ENCODE measurements at regions not wholly inside any gene's neighbourhood (a gene's known extent, or its start where the extent isn't known, plus 50 kb on each side); places are given as distances from the start of the nearest gene placed in this dataset.
"Not testable (repeated sequence)": the region's sequence is repeated elsewhere in the genome, so short reads cannot be mapped to it uniquely, and the experiment has no call there.

DNA sequence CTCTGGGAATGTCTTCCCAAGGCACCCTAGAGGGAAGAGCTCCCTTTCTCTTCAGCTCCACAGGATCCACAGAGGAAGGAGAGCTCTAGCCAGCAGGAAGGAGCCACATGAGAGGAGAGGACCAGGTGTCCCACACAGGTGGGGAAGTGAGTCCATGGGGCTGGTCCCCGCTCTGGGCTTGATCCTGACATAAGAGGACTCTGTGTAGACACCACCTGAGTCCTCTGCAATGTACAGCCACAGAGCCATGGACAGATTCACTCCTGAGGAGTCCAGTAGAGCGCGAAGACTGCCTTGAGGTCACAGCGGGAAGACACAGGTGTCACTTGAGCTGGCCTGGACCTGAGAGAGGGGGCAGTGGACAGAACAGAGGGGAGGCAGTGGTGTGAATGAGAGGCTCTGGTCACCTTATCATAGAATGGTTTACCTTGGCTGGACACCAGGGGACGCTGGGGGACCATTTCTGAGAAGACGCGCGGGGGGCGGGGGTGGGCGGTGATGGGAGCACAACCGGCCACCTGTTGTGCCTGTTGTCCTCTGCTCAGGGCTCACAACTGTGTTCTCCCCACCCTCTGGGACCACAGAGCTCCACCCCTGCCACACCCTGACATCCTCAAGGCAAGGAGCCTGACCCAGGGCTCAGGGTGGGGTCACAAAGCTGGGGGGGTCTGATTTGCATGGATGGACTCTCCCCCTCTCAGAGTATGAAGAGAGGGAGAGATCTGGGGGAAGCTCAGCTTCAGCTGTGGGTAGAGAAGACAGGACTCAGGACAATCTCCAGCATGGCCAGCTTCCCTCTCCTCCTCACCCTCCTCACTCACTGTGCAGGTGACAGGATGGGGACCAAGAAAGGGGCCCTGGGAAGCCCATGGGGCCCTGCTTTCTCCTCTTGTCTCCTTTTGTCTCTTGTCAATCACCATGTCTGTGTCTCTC, 128.2 kb downstream of the ZNF280B start:
- no peak for DNase-seq
- TF ChIP-seq, protein P1, sequence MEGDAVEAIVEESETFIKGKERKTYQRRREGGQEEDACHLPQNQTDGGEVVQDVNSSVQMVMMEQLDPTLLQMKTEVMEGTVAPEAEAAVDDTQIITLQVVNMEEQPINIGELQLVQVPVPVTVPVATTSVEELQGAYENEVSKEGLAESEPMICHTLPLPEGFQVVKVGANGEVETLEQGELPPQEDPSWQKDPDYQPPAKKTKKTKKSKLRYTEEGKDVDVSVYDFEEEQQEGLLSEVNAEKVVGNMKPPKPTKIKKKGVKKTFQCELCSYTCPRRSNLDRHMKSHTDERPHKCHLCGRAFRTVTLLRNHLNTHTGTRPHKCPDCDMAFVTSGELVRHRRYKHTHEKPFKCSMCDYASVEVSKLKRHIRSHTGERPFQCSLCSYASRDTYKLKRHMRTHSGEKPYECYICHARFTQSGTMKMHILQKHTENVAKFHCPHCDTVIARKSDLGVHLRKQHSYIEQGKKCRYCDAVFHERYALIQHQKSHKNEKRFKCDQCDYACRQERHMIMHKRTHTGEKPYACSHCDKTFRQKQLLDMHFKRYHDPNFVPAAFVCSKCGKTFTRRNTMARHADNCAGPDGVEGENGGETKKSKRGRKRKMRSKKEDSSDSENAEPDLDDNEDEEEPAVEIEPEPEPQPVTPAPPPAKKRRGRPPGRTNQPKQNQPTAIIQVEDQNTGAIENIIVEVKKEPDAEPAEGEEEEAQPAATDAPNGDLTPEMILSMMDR (IDR thresholded peaks at IDR 0.05; ENCODE audit: low read depth, low read length, missing control alignments) = peak; percentile 25
- H3K36me3 ChIP-seq (replicated peaks) = no peaks in the 10 kb centered on the region
- no peak overlapping the region for H3K4me3 ChIP-seq (ENCODE audit: low read depth, low read length)
- H3K27me3 ChIP-seq (replicated peaks) = peaks cover 7% of the 10 kb centered on the region
- in situ Hi-C loops (cut with HindIII; ENCODE audit: low pct_ligation_motif_present, low sequenced_read_pairs) = no loop called here
- no peak overlapping the region for H3K27ac ChIP-seq

GRCh38 chr22:22381292-22381691, 127.2 kb downstream of the ZNF280B start:
- H3K36me3 ChIP-seq (replicated peaks); H3K4me3 ChIP-seq (ENCODE audit: low read depth, low read length); DNase-seq; H3K27me3 ChIP-seq (replicated peaks); in situ Hi-C loops (cut with HindIII; ENCODE audit: low pct_ligation_motif_present, low sequenced_read_pairs); H3K27ac ChIP-seq: not testable (repeated sequence)

- H3K27me3 ChIP-seq (replicated peaks) = peaks cover 7% of the 10 kb centered on the region
- in situ Hi-C loops (cut with HindIII; ENCODE audit: low pct_ligation_motif_present, low sequenced_read_pairs) = no loop called here
- H3K36me3 ChIP-seq (replicated peaks) = no peaks in the 10 kb centered on the region
- H3K27ac ChIP-seq = no peak overlapping the region
- no peak for DNase-seq
- no peak overlapping the region for H3K4me3 ChIP-seq (ENCODE audit: low read depth, low read length)
- TF ChIP-seq, protein P1 (IDR thresholded peaks at IDR 0.05; ENCODE audit: low read depth, low read length, missing control alignments) = no peak
Observed at GRCh38 chr22:22384267-22384666, 124.3 kb downstream of the ZNF280B start.

GRCh38 chr22:22384668-22385244, 123.8 kb downstream of the ZNF280B start:
- Histone ChIP-seq H3K27me3 (replicated peaks) (peaks cover 7% of the 10 kb centered on the region), H3K27ac (no peak overlapping the region), H3K36me3 (replicated peaks) (no peaks in the 10 kb centered on the region), H3K4me3 (ENCODE audit: low read depth, low read length) (no peak overlapping the region)
- in situ Hi-C loops (cut with HindIII; ENCODE audit: low pct_ligation_motif_present, low sequenced_read_pairs) = no loop called here
- DNase-seq = no peak
- TF ChIP-seq, protein P1 (IDR thresholded peaks at IDR 0.05; ENCODE audit: low read depth, low read length, missing control alignments) = no peak

- in situ Hi-C loops (cut with HindIII; ENCODE audit: low pct_ligation_motif_present, low sequenced_read_pairs) = no loop called here
- H3K36me3 ChIP-seq (replicated peaks) = no peaks in the 10 kb centered on the region
- H3K27me3 ChIP-seq (replicated peaks) = peaks cover 7% of the 10 kb centered on the region
- DNase-seq = no peak
- no peak overlapping the region for H3K27ac ChIP-seq
- H3K4me3 ChIP-seq (ENCODE audit: low read depth, low read length) = no peak overlapping the region
- TF ChIP-seq, protein P1 (IDR thresholded peaks at IDR 0.05; ENCODE audit: low read depth, low read length, missing control alignments) = no peak
Observed at GRCh38 chr22:22386602-22387385, 121.7 kb downstream of the ZNF280B start.

GRCh38 chr22:22387386-22387736, 121.2 kb downstream of the ZNF280B start:
- in situ Hi-C loops (cut with HindIII; ENCODE audit: low pct_ligation_motif_present, low sequenced_read_pairs) = no loop called here
- no peak overlapping the region for H3K4me3 ChIP-seq (ENCODE audit: low read depth, low read length)
- DNase-seq = no peak
- no peaks in the 10 kb centered on the region for H3K36me3 ChIP-seq (replicated peaks)
- TF ChIP-seq, protein P1 (IDR thresholded peaks at IDR 0.05; ENCODE audit: low read depth, low read length, missing control alignments) = no peak
- H3K27me3 ChIP-seq (replicated peaks) = peaks cover 7% of the 10 kb centered on the region
- H3K27ac ChIP-seq = no peak overlapping the region
